ENCODE measurements at regions not wholly inside any gene's neighbourhood (a gene's known extent, or its start where the extent isn't known, plus 50 kb on each side); places are given as distances from the start of the nearest gene placed in this dataset.

GRCh38 chr13:103884101-103884723, 818.0 kb upstream of the SLC10A2 start:
- H3K56ac ChIP-seq (replicated peaks; ENCODE audit: insufficient read length, low read depth, low read length): no peak overlapping the region
- H3K36me3 ChIP-seq (ENCODE audit: control insufficient read depth in 2 of 4, insufficient read depth in 4 of 4, low read length in 3 of 4): no peaks in the 10 kb centered on the region; a peak in 1 of 8 replicates
- no peak overlapping the region for H3K18ac ChIP-seq (ENCODE audit: extremely low read depth, low read length)
- no peak overlapping the region for H2AK5ac ChIP-seq (ENCODE audit: low read depth, low read length)
- no peak overlapping the region for H4K8ac ChIP-seq (ENCODE audit: extremely low read depth, insufficient read depth, low read length)
- no peak overlapping the region for H2BK5ac ChIP-seq (ENCODE audit: low read depth, low read length)
- no peak overlapping the region for H3K4me3 ChIP-seq (ENCODE audit: extremely low read depth in 1 of 4, insufficient read depth in 2 of 4, low read depth in 3 of 4, low read length in 4 of 4)
- no peak overlapping the region for H3K23ac ChIP-seq (ENCODE audit: insufficient read length)
- no peak overlapping the region for H2AFZ ChIP-seq (ENCODE audit: low read length)
- WGBS, 2 experiments (ENCODE audit: extremely low coverage in 1 of 2, insufficient coverage in 1 of 2, insufficient read length in 1 of 2, insufficient replicate concordance in 2 of 2, low coverage in 1 of 2, low lambda C conversion rate in 2 of 2, missing lambda C conversion rate in 1 of 2): 94% methylated on average over 7 of the region's 7 CpGs; no CpG with 5 or more reads in 1 of the 2 experiments
- no peaks in the 10 kb centered on the region for H3K79me1 ChIP-seq (ENCODE audit: low read depth, low read length)
- H2BK120ac ChIP-seq (replicated peaks; ENCODE audit: low read depth, low read length): no peak overlapping the region
- POLR2A ChIA-PET (ENCODE audit: partially characterized antibody): no interaction called here
- H4K91ac ChIP-seq (replicated peaks; ENCODE audit: insufficient read length, low read length): no peak overlapping the region
- H4K5ac ChIP-seq (ENCODE audit: insufficient read length, low read depth, low read length): no peak overlapping the region
- H3K9ac ChIP-seq (replicated peaks in 1 of 4; ENCODE audit: extremely low read depth in 1 of 4, low read depth in 3 of 4, low read length in 3 of 4): no peak overlapping the region
- no peaks in the 10 kb centered on the region for H4K20me1 ChIP-seq (replicated peaks in 1 of 2; ENCODE audit: control insufficient read depth in 1 of 2, insufficient read depth in 2 of 2, low read length in 2 of 2)
- DNase-seq (ENCODE audit: low read depth in 1 of 2, low spot score in 2 of 2) (no peak), FAIRE-seq (no peak)
- no peak overlapping the region for H2BK20ac ChIP-seq (ENCODE audit: low read length)
- H2BK12ac ChIP-seq (ENCODE audit: low read depth, low read length): no peak overlapping the region
- no peak overlapping the region for H3K27ac ChIP-seq (ENCODE audit: low read depth, low read length)
- no peak overlapping the region for H2BK15ac ChIP-seq (ENCODE audit: low read length)
- TF ChIP-seq JUN (IDR thresholded peaks at IDR 0.05; ENCODE audit: low read depth, low read length) (no peak), KDM1A (IDR thresholded peaks at IDR 0.05; ENCODE audit: borderline replicate concordance, low read length) (no peak), HDAC2 (IDR thresholded peaks at IDR 0.05; ENCODE audit: borderline replicate concordance in 1 of 2, low read depth in 2 of 2, low read length in 2 of 2) (no peak), RXRA (IDR thresholded peaks at IDR 0.05; ENCODE audit: insufficient read depth, low read depth, low read length) (no peak), EGR1 (IDR thresholded peaks at IDR 0.05; ENCODE audit: borderline replicate concordance, low read depth, low read length) (no peak), CREB1 (IDR thresholded peaks at IDR 0.05) (no peak), RBBP5 (IDR thresholded peaks at IDR 0.05; ENCODE audit: borderline replicate concordance, low read depth, low read length) (no peak), CTBP2 (IDR thresholded peaks at IDR 0.05; ENCODE audit: borderline replicate concordance, insufficient read depth, insufficient read length, low read length) (no peak), SIX5 (IDR thresholded peaks at IDR 0.05; ENCODE audit: low read depth, low read length) (no peak), RAD21 (IDR thresholded peaks at IDR 0.05 in 1 of 2, conservative IDR thresholded peaks at IDR 0.05 in 1 of 2; ENCODE audit: low read depth in 2 of 2, low read length in 2 of 2) (no peak), POLR2AphosphoS5 (IDR thresholded peaks at IDR 0.05; ENCODE audit: low read depth, low read length) (no peak)
- H3K9me3 ChIP-seq (ENCODE audit: insufficient read depth in 2 of 2, low read depth in 1 of 2, low read length in 1 of 2): no peaks in the 10 kb centered on the region
- no peaks in the 10 kb centered on the region for H3K79me2 ChIP-seq (ENCODE audit: control insufficient read depth in 1 of 2, insufficient read depth in 2 of 2, low read length in 2 of 2)
- H3K14ac ChIP-seq (ENCODE audit: insufficient read length): no peak overlapping the region
- H3K27me3 ChIP-seq (replicated peaks in 1 of 4; ENCODE audit: control insufficient read depth in 3 of 4, extremely low read depth in 1 of 4, insufficient read depth in 3 of 4, low read length in 3 of 4): no peaks in the 10 kb centered on the region
- CTCF ChIA-PET (ENCODE audit: partially characterized antibody): interaction anchor here (0.7 to 2.4 kb wide), 7 partner anchors 10 to 1907 kb away, joined by 3 to 7 read pairs (median 3); no protein-coding TSS in a partner anchor
- no peaks in the 10 kb centered on the region for H3K23me2 ChIP-seq (ENCODE audit: low read depth, low read length)
- H3K4me1 ChIP-seq (replicated peaks in 1 of 4; ENCODE audit: control insufficient read depth in 3 of 4, insufficient read depth in 4 of 4, low read length in 3 of 4): no peaks in the 10 kb centered on the region
- no peak overlapping the region for H3K4me2 ChIP-seq (ENCODE audit: insufficient read depth in 1 of 2, low read depth in 2 of 2, low read length in 2 of 2)
- H3K4ac ChIP-seq (replicated peaks; ENCODE audit: insufficient read length, low read depth, low read length): no peak overlapping the region
